DMS153 (cell line): ENCODE measurements at regions not wholly inside any gene's neighbourhood (a gene's known extent, or its start where the extent isn't known, plus 50 kb on each side); places are given as distances from the start of the nearest gene placed in this dataset.

ENCODE experiments used
- DNase-seq: peaks from one replicate; lab custom pipeline; 2025; lab: John Stamatoyannopoulos, UW

- peak; percentile 89 for DNase-seq
Measured at GRCh38 chr7:124497176-124497575, 268.4 kb downstream of the GPR37 start.

- DNase-seq = peak; percentile 64
Measured at GRCh38 chr7:124489925-124490324, 275.7 kb downstream of the GPR37 start.

GRCh38 chr7:124489082-124489819, 276.3 kb downstream of the GPR37 start:
- no peak for DNase-seq

GRCh38 chr7:124482229-124482628, 283.4 kb downstream of the GPR37 start:
- no peak for DNase-seq

- no peak for DNase-seq
Measured at GRCh38 chr7:124480821-124481290, 284.7 kb downstream of the GPR37 start.

- no peak for DNase-seq
Measured at GRCh38 chr7:124480036-124480820, 285.4 kb downstream of the GPR37 start.

GRCh38 chr7:124462249-124462648, 303.3 kb downstream of the GPR37 start:
- no peak for DNase-seq

- DNase-seq = no peak
Measured at GRCh38 chr7:124460555-124460954, 305.0 kb downstream of the GPR37 start.

GRCh38 chr7:124460056-124460450, 305.5 kb downstream of the GPR37 start:
- no peak for DNase-seq

- DNase-seq = no peak
Measured at GRCh38 chr7:124459101-124460055, 306.2 kb downstream of the GPR37 start.

GRCh38 chr7:124457841-124458240, 307.8 kb downstream of the GPR37 start:
- DNase-seq = no peak

GRCh38 chr7:124456286-124456685, 309.3 kb downstream of the GPR37 start:
- DNase-seq = no peak

- no peak for DNase-seq
Measured at GRCh38 chr7:124452186-124452585, 313.4 kb downstream of the GPR37 start.

- no peak for DNase-seq
Measured at GRCh38 chr7:124449896-124450295, 315.7 kb downstream of the GPR37 start.

- DNase-seq = no peak
Measured at GRCh38 chr7:124444696-124445480, 320.7 kb downstream of the GPR37 start.

GRCh38 chr7:124443762-124444161, 321.8 kb downstream of the GPR37 start:
- no peak for DNase-seq

- DNase-seq = no peak
Measured at GRCh38 chr7:124440081-124440480, 325.5 kb downstream of the GPR37 start.

GRCh38 chr7:124432009-124432578, 333.5 kb downstream of the GPR37 start:
- no peak for DNase-seq

GRCh38 chr7:124429923-124430322, 335.7 kb downstream of the GPR37 start:
- DNase-seq = no peak

- no peak for DNase-seq
Measured at GRCh38 chr7:124428781-124429180, 336.8 kb downstream of the GPR37 start.

- no peak for DNase-seq
Measured at GRCh38 chr7:124426621-124427020, 339.0 kb downstream of the GPR37 start.
